ENCODE measurements at regions not wholly inside any gene's neighbourhood (a gene's known extent, or its start where the extent isn't known, plus 50 kb on each side); places are given as distances from the start of the nearest gene placed in this dataset.
A peak's percentile ranks its signal among the peaks of the same experiment; 100 is the strongest.

DNA sequence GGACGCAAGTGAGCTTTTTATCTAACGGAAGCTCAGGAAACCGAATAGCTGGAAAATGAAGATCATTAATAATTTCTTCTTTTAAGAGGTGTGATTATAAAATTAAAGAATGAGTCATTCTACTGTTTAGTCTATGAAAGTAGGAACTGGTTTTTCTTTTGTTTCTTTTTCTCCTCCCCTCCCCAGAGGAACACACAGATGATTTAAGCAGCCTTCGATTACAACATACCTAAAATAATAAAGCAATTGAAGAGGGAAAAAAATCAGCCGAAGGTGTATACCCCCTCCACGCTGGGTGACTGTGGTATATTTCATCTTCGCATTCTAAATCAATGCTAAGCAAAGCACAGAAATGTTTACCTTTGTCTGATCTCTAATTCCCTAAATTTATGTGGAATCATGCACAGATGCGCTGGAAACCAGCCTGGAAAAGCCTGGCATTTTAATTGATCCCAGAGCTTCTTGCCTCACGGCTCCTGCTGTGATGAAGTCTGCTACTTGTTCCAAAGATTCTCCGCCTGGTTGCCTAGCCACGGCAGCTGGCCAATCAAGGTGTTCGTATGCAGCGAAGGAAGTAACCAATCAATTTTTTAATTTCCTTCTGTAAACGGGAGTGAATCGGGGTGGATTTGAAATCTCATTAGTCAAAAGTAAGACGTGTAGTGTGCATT lies 133.9 kb downstream of the FANCF start:
- H3K27ac ChIP-seq (replicated peaks; ENCODE audit: low read length): no peak overlapping the region
- no peak for DNase-seq (ENCODE audit: low spot score)
- peaks cover 0 to 4% of the 10 kb centered on the region in 2 donors for H3K4me1 ChIP-seq (ENCODE audit: control insufficient read depth in 2 of 2, insufficient read depth in 1 of 2, low read depth in 1 of 2, low read length in 2 of 2)
- H2AFZ ChIP-seq (ENCODE audit: low read length): peak overlapping the region; percentile 11
- H2BK5ac ChIP-seq (ENCODE audit: low read length): no peak overlapping the region
- H3K79me1 ChIP-seq (ENCODE audit: low read depth, low read length): no peaks in the 10 kb centered on the region
- no peak overlapping the region for H2BK15ac ChIP-seq (ENCODE audit: low read length)
- no peak overlapping the region for H2BK12ac ChIP-seq (ENCODE audit: low read length)
- no peak overlapping the region for H3K4me3 ChIP-seq (ENCODE audit: low read length in 2 of 2)
- no peak overlapping the region for H3K14ac ChIP-seq (ENCODE audit: low read length)
- H3K23ac ChIP-seq (ENCODE audit: low read depth, low read length, poor library complexity): no peak overlapping the region
- H3K9ac ChIP-seq (ENCODE audit: low read depth, low read length, poor library complexity): no peak overlapping the region
- peaks cover 0 to 2% (median 0%) of the 10 kb centered on the region in 3 experiments for H3K27me3 ChIP-seq (ENCODE audit: control insufficient read depth in 3 of 3, insufficient read depth in 3 of 3, low read depth in 1 of 3, low read length in 3 of 3)
- H2AK5ac ChIP-seq (ENCODE audit: low read depth, low read length): no peak overlapping the region
- WGBS, 2 donors (ENCODE audit: extremely low coverage in 2 of 2, insufficient read length in 2 of 2, insufficient replicate concordance in 1 of 2): no CpG with 5 or more reads among the region's 16 CpGs
- H4K91ac ChIP-seq (ENCODE audit: low read depth, low read length, poor library complexity): no peak overlapping the region
- no peak overlapping the region for H3K18ac ChIP-seq (ENCODE audit: low read length)
- H3K4me2 ChIP-seq (ENCODE audit: insufficient read depth, low read length, poor library complexity, severe bottlenecking): no peak overlapping the region
- H3K36me3 ChIP-seq (replicated peaks in 1 of 2; ENCODE audit: control insufficient read depth in 2 of 2, insufficient read depth in 2 of 2, low read length in 2 of 2): no peaks in the 10 kb centered on the region
- no peak overlapping the region for H3K4ac ChIP-seq (ENCODE audit: low read length)
- no peaks in the 10 kb centered on the region for H3K9me3 ChIP-seq (replicated peaks in 1 of 2; ENCODE audit: control insufficient read depth in 2 of 2, insufficient read depth in 1 of 2, low read depth in 1 of 2, low read length in 2 of 2)
- no peak overlapping the region for H2BK120ac ChIP-seq (ENCODE audit: low read depth, low read length)
- no peak overlapping the region for H4K8ac ChIP-seq (ENCODE audit: low read depth, low read length)

DNA sequence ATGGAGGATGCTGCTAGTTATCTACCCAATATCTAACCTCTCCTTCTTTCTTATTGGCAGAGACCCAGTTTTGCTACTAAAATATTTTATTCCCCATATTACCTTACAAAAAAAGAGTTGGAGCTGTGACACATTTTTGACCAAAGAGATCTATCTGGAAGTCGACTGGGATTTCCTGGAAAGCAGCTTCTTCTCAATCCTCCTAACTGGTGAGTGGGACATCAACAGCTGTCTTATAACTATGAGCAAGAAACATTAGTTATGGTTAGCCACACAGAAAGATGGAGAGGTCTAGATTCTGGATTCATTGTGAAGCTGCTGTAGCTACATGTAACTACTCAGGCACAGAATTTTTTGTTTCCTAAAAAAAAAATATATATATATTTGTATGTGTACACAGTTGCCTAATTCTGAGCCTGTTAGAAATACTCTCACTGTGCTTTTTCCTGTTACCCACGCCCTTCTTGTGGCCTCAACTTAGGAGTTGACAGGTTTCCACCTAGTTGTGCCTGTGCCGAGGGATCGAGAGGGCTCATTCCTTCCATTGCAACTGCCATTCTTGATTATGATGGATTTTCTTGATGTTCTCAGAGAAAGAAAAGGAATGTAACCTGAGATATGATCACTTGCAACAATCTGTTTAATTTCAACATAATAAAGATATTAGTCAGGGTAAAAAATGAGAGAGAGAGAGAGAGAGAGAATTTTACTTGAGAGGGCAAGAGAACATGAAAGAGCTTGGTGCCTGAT lies 142.0 kb downstream of the SLC17A6 start:
- Histone ChIP-seq H2BK5ac (ENCODE audit: low read length) (no peak overlapping the region), H2BK120ac (ENCODE audit: low read depth, low read length) (no peak overlapping the region), H3K4ac (ENCODE audit: low read length) (no peak overlapping the region), H2AFZ (ENCODE audit: low read length) (no peak overlapping the region), H3K79me1 (ENCODE audit: low read depth, low read length) (no peaks in the 10 kb centered on the region), H3K9ac (ENCODE audit: low read depth, low read length, poor library complexity) (no peak overlapping the region), H3K36me3 (replicated peaks in 1 of 2; ENCODE audit: control insufficient read depth in 2 of 2, insufficient read depth in 2 of 2, low read length in 2 of 2) (no peaks in the 10 kb centered on the region), H3K4me2 (ENCODE audit: insufficient read depth, low read length, poor library complexity, severe bottlenecking) (no peak overlapping the region), H3K23ac (ENCODE audit: low read depth, low read length, poor library complexity) (no peak overlapping the region), H2BK12ac (ENCODE audit: low read length) (no peak overlapping the region), H4K91ac (ENCODE audit: low read depth, low read length, poor library complexity) (no peak overlapping the region), H3K9me3 (replicated peaks in 1 of 2; ENCODE audit: control insufficient read depth in 2 of 2, insufficient read depth in 1 of 2, low read depth in 1 of 2, low read length in 2 of 2) (no peaks in the 10 kb centered on the region), H3K27me3 (ENCODE audit: control insufficient read depth in 3 of 3, insufficient read depth in 3 of 3, low read depth in 1 of 3, low read length in 3 of 3) (no peaks in the 10 kb centered on the region), H3K14ac (ENCODE audit: low read length) (no peak overlapping the region), H3K18ac (ENCODE audit: low read length) (no peak overlapping the region), H2AK5ac (ENCODE audit: low read depth, low read length) (no peak overlapping the region), H4K8ac (ENCODE audit: low read depth, low read length) (no peak overlapping the region), H3K4me3 (ENCODE audit: low read length in 2 of 2) (no peak overlapping the region), H3K4me1 (ENCODE audit: control insufficient read depth in 2 of 2, insufficient read depth in 1 of 2, low read depth in 1 of 2, low read length in 2 of 2) (no peaks in the 10 kb centered on the region), H2BK15ac (ENCODE audit: low read length) (no peak overlapping the region), H3K27ac (replicated peaks; ENCODE audit: low read length) (no peak overlapping the region)
- WGBS, 2 donors (ENCODE audit: extremely low coverage in 2 of 2, insufficient read length in 2 of 2, insufficient replicate concordance in 1 of 2): no CpG with 5 or more reads among the region's 4 CpGs
- DNase-seq (ENCODE audit: low spot score): no peak

DNA sequence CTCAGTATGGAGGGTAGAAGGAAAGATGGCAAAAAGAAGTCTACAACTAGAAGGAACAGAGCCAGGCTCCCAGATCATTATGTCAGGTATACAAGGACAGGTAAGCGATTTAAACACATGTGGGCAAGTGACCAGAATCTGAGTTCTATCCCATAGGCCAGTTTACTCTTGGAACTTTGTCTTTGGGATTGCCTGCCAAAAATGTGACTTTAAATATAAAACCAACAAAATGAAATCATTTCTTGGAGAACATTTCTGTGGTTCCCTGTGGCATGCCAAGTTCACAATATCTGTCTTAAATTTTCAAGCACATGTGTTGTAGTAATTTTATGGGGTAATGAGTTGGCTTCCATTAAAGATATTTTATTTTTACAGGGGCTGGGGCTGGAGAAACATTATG lies 141.0 kb downstream of the SLC17A6 start:
- Histone ChIP-seq H3K9ac (ENCODE audit: low read depth, low read length, poor library complexity) (no peak overlapping the region), H3K27me3 (ENCODE audit: control insufficient read depth in 3 of 3, insufficient read depth in 3 of 3, low read depth in 1 of 3, low read length in 3 of 3) (no peaks in the 10 kb centered on the region), H3K4me1 (ENCODE audit: control insufficient read depth in 2 of 2, insufficient read depth in 1 of 2, low read depth in 1 of 2, low read length in 2 of 2) (no peaks in the 10 kb centered on the region), H2BK15ac (ENCODE audit: low read length) (no peak overlapping the region), H4K8ac (ENCODE audit: low read depth, low read length) (no peak overlapping the region), H3K27ac (replicated peaks; ENCODE audit: low read length) (no peak overlapping the region), H3K4me2 (ENCODE audit: insufficient read depth, low read length, poor library complexity, severe bottlenecking) (no peak overlapping the region), H2AFZ (ENCODE audit: low read length) (no peak overlapping the region), H3K4ac (ENCODE audit: low read length) (no peak overlapping the region), H3K9me3 (replicated peaks in 1 of 2; ENCODE audit: control insufficient read depth in 2 of 2, insufficient read depth in 1 of 2, low read depth in 1 of 2, low read length in 2 of 2) (no peaks in the 10 kb centered on the region), H3K36me3 (replicated peaks in 1 of 2; ENCODE audit: control insufficient read depth in 2 of 2, insufficient read depth in 2 of 2, low read length in 2 of 2) (no peaks in the 10 kb centered on the region), H3K14ac (ENCODE audit: low read length) (no peak overlapping the region), H3K4me3 (ENCODE audit: low read length in 2 of 2) (no peak overlapping the region), H3K23ac (ENCODE audit: low read depth, low read length, poor library complexity) (no peak overlapping the region), H4K91ac (ENCODE audit: low read depth, low read length, poor library complexity) (no peak overlapping the region), H2BK120ac (ENCODE audit: low read depth, low read length) (no peak overlapping the region), H2AK5ac (ENCODE audit: low read depth, low read length) (no peak overlapping the region), H2BK5ac (ENCODE audit: low read length) (no peak overlapping the region), H3K79me1 (ENCODE audit: low read depth, low read length) (no peaks in the 10 kb centered on the region), H3K18ac (ENCODE audit: low read length) (no peak overlapping the region), H2BK12ac (ENCODE audit: low read length) (no peak overlapping the region)
- no peak for DNase-seq (ENCODE audit: low spot score)
- WGBS, 2 donors (ENCODE audit: extremely low coverage in 2 of 2, insufficient read length in 2 of 2, insufficient replicate concordance in 1 of 2): no CpG with 5 or more reads among the region's 1 CpG

DNA sequence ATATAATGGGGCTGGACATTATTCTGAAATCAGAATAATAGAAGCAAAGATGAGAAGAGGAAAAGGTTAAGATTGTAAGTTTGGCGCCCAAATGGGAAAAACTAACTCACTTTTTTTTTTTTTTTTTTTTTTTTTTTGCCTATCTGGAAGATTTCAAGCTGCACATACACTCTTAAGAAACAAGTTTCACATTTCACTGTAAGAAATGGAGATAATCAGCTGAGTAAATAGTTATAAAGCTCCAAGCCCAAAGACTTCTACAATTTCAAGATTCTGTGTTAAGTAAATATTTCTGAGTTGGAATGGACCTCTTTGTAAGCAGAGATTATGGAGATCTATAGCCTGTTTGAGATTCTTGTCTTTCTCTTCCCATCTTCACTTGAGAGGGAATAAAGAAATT lies 140.0 kb downstream of the SLC17A6 start:
- H3K14ac ChIP-seq (ENCODE audit: low read length): no peak overlapping the region
- no peak overlapping the region for H2BK15ac ChIP-seq (ENCODE audit: low read length)
- no peak overlapping the region for H4K8ac ChIP-seq (ENCODE audit: low read depth, low read length)
- DNase-seq (ENCODE audit: low spot score): no peak
- no peak overlapping the region for H3K4me3 ChIP-seq (ENCODE audit: low read length in 2 of 2)
- no peak overlapping the region for H3K23ac ChIP-seq (ENCODE audit: low read depth, low read length, poor library complexity)
- H2BK12ac ChIP-seq (ENCODE audit: low read length): no peak overlapping the region
- no peak overlapping the region for H3K4ac ChIP-seq (ENCODE audit: low read length)
- no peaks in the 10 kb centered on the region for H3K9me3 ChIP-seq (replicated peaks in 1 of 2; ENCODE audit: control insufficient read depth in 2 of 2, insufficient read depth in 1 of 2, low read depth in 1 of 2, low read length in 2 of 2)
- no peaks in the 10 kb centered on the region for H3K79me1 ChIP-seq (ENCODE audit: low read depth, low read length)
- H3K4me1 ChIP-seq (ENCODE audit: control insufficient read depth in 2 of 2, insufficient read depth in 1 of 2, low read depth in 1 of 2, low read length in 2 of 2): no peaks in the 10 kb centered on the region
- no peak overlapping the region for H3K18ac ChIP-seq (ENCODE audit: low read length)
- no peak overlapping the region for H3K27ac ChIP-seq (replicated peaks; ENCODE audit: low read length)
- no CpG with 5 or more reads among the region's 1 CpG for whole genome bisulfite sequencing, 2 donors (ENCODE audit: extremely low coverage in 2 of 2, insufficient read length in 2 of 2, insufficient replicate concordance in 1 of 2)
- H2AK5ac ChIP-seq (ENCODE audit: low read depth, low read length): no peak overlapping the region
- H2BK120ac ChIP-seq (ENCODE audit: low read depth, low read length): no peak overlapping the region
- H3K4me2 ChIP-seq (ENCODE audit: insufficient read depth, low read length, poor library complexity, severe bottlenecking): no peak overlapping the region
- H2AFZ ChIP-seq (ENCODE audit: low read length): no peak overlapping the region
- no peaks in the 10 kb centered on the region for H3K27me3 ChIP-seq (ENCODE audit: control insufficient read depth in 3 of 3, insufficient read depth in 3 of 3, low read depth in 1 of 3, low read length in 3 of 3)
- H3K36me3 ChIP-seq (replicated peaks in 1 of 2; ENCODE audit: control insufficient read depth in 2 of 2, insufficient read depth in 2 of 2, low read length in 2 of 2): no peaks in the 10 kb centered on the region
- H4K91ac ChIP-seq (ENCODE audit: low read depth, low read length, poor library complexity): no peak overlapping the region
- no peak overlapping the region for H3K9ac ChIP-seq (ENCODE audit: low read depth, low read length, poor library complexity)
- no peak overlapping the region for H2BK5ac ChIP-seq (ENCODE audit: low read length)

Measured in neuronal stem cell (in vitro differentiated cells).